HepG2 (cell line): ENCODE measurements at regions not wholly inside any gene's neighbourhood (a gene's known extent, or its start where the extent isn't known, plus 50 kb on each side); places are given as distances from the start of the nearest gene placed in this dataset.

ENCODE experiments used
- ATF7-NPFF ChIP-seq: sonication (generic); formaldehyde crosslinking; IDR thresholded peaks from 2 replicates; pipeline ENCODE4 v1.8.1; 2023; ENCODE audit warnings: mild to moderate bottlenecking, low read depth, missing genetic modification reagents, moderate library complexity
- CBX2 ChIP-seq, 2 experiments: fragments of 200-600 bp in 1 of 2; sonication (generic); formaldehyde crosslinking in 1 of 2; IDR thresholded peaks; 2 replicates each; pipeline versions ENCODE4 v1.7.0 to v1.8.1; 2018 to 2022; ENCODE audit warnings: low read depth in 2 of 2, low read length in 1 of 2, mild to moderate bottlenecking in 1 of 2, missing genetic modification reagents in 1 of 2
- DPF2 ChIP-seq: sonication (generic); formaldehyde crosslinking; IDR thresholded peaks from 2 replicates; pipeline ENCODE4 v1.4.0; 2020; ENCODE audit warnings: mild to moderate bottlenecking, low read depth, missing genetic modification reagents, borderline replicate concordance
- ERF ChIP-seq: IDR thresholded peaks from 2 replicates; pipeline ENCODE4 v1.6.1; 2018; ENCODE audit warnings: missing biosample characterization, missing genetic modification reagents
- FIP1L1 ChIP-seq: fragments of 200-400 bp; formaldehyde crosslinking; IDR thresholded peaks from 2 replicates; pipeline ENCODE4 v1.6.1; 2018; ENCODE audit warnings: low read depth, mild to moderate bottlenecking, low read length, moderate library complexity, borderline replicate concordance; ENCODE audit not compliant: insufficient read depth
- GTF2F1 ChIP-seq: fragments of 150-350 bp; IDR thresholded peaks from 2 replicates; pipeline ENCODE4 v1.6.1; 2014; ENCODE audit warnings: low read length
- KLF16 ChIP-seq, 2 experiments: sonication (generic) in 1 of 2; formaldehyde crosslinking in 1 of 2; IDR thresholded peaks; 2 replicates each; pipeline versions ENCODE4 v1.6.1 to v1.8.0; 2016 to 2023; ENCODE audit warnings: missing genetic modification reagents in 2 of 2, missing compliant biosample characterization in 1 of 2
- NR2F2 ChIP-seq: IDR thresholded peaks from 2 replicates; pipeline ENCODE4 v1.6.1; 2012; ENCODE audit warnings: low read depth, inconsistent platforms, borderline replicate concordance
- PRPF4 ChIP-seq: fragments of 200-400 bp; formaldehyde crosslinking; IDR thresholded peaks from 2 replicates; pipeline ENCODE4 v1.6.1; 2016; ENCODE audit warnings: low read length, low read depth; ENCODE audit not compliant: poor library complexity, severe bottlenecking
- RXRA ChIP-seq: sonication (generic); formaldehyde crosslinking; IDR thresholded peaks from 2 replicates; pipeline ENCODE4 v1.5.1; 2020; ENCODE audit warnings: missing genetic modification reagents
- ZBTB20 ChIP-seq: sonication (generic); formaldehyde crosslinking; IDR thresholded peaks from 2 replicates; pipeline ENCODE4 v1.8.1; 2023; ENCODE audit warnings: missing genetic modification reagents, low read depth, mild to moderate bottlenecking, borderline replicate concordance
- ZNF530 ChIP-seq: sonication (generic); formaldehyde crosslinking; IDR thresholded peaks from 2 replicates; pipeline ENCODE4 v1.5.0; 2020; ENCODE audit warnings: low read depth, mild to moderate bottlenecking, missing genetic modification reagents
- ZNF563 ChIP-seq: sonication (generic); formaldehyde crosslinking; IDR thresholded peaks from 2 replicates; pipeline ENCODE4 v1.8.0; 2022; ENCODE audit warnings: mild to moderate bottlenecking, moderate library complexity, missing genetic modification reagents
- ZNF569 ChIP-seq: sonication (generic); formaldehyde crosslinking; IDR thresholded peaks from 2 replicates; pipeline ENCODE4 v1.5.0; 2020; ENCODE audit warnings: mild to moderate bottlenecking, missing genetic modification reagents, moderate library complexity, borderline replicate concordance
- TF ChIP-seq, protein P1 (sequence below): sonication (generic); formaldehyde crosslinking; IDR thresholded peaks from 2 replicates; pipeline ENCODE4 v1.4.0; 2020; ENCODE audit warnings: mild to moderate bottlenecking, missing genetic modification reagents
- TF ChIP-seq, protein P2 (sequence below): IDR thresholded peaks from 2 replicates; pipeline ENCODE4 v1.6.1; 2016; ENCODE audit warnings: mild to moderate bottlenecking, missing biosample characterization, missing genetic modification reagents
- TF ChIP-seq, protein P3 (sequence below): sonication (generic); formaldehyde crosslinking; IDR thresholded peaks from 2 replicates; pipeline ENCODE4 v1.4.0; 2020; ENCODE audit warnings: missing genetic modification reagents
- TF ChIP-seq, protein P4 (sequence below): sonication (generic); formaldehyde crosslinking; IDR thresholded peaks from 2 replicates; pipeline ENCODE4 v1.8.0; 2022; ENCODE audit warnings: missing genetic modification reagents, mild to moderate bottlenecking, inconsistent platforms, borderline replicate concordance

DNA sequence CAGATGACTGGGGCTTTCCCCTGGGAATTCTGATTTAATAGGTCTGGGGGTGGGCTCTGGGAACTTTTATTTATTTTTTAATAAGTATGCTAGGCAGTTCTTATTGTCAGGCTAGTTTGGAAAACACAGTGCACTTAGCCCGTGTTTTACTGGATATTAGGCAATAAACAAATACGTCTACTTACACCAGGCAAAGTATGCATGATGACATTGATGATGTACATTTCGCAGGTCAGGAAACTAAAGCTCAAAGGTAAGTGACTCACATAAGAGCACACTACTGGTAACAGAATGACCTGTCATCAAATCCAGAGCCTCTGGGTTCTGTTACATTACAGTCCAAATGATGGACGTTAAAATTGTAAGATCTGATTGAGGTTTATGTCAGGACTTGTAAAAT is 144.4 kb upstream of the EXOC2 start (continued):
- TF ChIP-seq, protein P1, sequence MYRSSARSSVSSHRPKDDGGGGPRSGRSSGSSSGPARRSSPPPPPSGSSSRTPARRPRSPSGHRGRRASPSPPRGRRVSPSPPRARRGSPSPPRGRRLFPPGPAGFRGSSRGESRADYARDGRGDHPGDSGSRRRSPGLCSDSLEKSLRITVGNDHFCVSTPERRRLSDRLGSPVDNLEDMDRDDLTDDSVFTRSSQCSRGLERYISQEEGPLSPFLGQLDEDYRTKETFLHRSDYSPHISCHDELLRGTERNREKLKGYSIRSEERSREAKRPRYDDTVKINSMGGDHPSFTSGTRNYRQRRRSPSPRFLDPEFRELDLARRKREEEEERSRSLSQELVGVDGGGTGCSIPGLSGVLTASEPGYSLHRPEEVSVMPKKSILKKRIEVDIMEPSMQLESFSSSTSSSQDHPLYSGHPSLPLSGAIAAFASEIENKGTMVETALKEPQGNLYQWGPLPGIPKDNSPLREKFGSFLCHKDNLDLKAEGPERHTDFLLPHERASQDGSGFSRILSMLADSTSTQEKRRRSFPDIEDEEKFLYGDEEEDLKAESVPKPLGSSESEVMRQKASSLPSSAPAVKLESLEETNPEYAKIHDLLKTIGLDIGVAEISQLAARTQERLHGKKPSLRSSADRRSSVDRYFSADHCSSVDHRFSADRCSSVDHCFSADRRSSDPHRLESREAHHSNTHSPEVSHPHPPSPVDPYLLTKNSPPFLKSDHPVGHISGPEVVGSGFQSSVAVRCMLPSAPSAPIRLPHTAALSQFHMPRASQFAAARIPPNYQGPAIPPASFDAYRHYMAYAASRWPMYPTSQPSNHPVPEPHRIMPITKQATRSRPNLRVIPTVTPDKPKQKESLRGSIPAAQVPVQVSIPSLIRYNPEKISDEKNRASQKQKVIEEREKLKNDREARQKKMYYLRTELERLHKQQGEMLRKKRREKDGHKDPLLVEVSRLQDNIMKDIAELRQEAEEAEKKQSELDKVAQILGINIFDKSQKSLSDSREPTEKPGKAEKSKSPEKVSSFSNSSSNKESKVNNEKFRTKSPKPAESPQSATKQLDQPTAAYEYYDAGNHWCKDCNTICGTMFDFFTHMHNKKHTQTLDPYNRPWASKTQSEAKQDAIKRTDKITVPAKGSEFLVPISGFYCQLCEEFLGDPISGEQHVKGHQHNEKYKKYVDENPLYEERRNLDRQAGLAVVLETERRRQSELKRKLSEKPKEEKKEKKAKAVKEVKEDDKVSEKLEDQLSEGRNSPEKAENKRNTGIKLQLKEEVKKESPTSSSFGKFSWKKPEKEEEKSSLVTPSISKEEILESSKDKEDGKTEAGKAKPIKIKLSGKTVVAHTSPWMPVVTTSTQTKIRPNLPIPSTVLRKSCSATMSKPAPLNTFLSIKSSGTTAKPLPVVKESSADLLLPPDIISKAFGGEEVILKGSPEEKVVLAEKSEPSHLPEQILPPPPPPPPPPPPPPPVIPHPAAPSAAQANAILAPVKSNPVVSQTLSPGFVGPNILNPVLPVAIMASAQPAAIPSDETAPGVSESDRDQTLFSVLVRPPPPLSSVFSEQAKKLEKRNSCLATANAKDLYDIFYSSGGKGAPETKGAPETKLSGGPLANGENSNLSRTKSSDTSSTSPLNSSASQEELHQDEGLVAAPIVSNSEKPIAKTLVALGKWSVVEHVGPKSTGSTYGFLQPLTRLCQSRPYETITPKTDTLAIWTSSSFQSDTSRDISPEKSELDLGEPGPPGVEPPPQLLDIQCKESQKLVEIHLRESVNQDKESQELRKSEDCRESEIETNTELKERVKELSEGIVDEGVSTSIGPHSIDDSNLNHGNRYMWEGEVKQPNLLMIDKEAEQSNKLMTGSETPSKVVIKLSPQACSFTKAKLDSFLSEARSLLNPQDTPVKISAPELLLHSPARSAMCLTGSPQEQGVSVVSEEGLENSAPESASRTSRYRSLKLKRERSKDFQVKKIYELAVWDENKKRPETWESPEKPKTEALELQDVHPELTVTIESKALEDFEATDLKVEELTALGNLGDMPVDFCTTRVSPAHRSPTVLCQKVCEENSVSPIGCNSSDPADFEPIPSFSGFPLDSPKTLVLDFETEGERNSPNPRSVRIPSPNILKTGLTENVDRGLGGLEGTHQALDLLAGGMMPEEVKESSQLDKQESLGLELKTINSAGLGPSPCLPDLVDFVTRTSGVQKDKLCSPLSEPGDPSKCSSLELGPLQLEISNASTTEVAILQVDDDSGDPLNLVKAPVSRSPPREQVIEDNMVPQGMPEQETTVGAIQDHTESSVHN (CRISPR knock-in tag) = no peak
- TF ChIP-seq RXRA (CRISPR knock-in tag) (no peak), ERF (CRISPR knock-in tag) (no peak), KLF16 (CRISPR knock-in tag; IDR thresholded peaks at IDR 0.05) (peak in 1 of 2 experiments; percentile 72; a peak in 2 of 4 replicates), ZBTB20 (CRISPR knock-in tag) (no peak), NR2F2 (no peak), DPF2 (CRISPR knock-in tag) (no peak), ZNF563 (CRISPR knock-in tag) (no peak), CBX2 (IDR thresholded peaks at IDR 0.05; ENCODE audit: low read depth, low read length) (no peak), CBX2 (CRISPR knock-in tag; IDR thresholded peaks at IDR 0.05; ENCODE audit: low read depth) (no peak), ZNF530 (CRISPR knock-in tag) (no peak), GTF2F1 (no peak), ATF7-NPFF (CRISPR knock-in tag) (no peak), FIP1L1 (no peak), ZNF569 (no peak), PRPF4 (no peak)
- TF ChIP-seq, protein P2, sequence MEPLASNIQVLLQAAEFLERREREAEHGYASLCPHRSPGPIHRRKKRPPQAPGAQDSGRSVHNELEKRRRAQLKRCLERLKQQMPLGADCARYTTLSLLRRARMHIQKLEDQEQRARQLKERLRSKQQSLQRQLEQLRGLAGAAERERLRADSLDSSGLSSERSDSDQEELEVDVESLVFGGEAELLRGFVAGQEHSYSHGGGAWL (CRISPR knock-in tag) = no peak
- TF ChIP-seq, protein P3, sequence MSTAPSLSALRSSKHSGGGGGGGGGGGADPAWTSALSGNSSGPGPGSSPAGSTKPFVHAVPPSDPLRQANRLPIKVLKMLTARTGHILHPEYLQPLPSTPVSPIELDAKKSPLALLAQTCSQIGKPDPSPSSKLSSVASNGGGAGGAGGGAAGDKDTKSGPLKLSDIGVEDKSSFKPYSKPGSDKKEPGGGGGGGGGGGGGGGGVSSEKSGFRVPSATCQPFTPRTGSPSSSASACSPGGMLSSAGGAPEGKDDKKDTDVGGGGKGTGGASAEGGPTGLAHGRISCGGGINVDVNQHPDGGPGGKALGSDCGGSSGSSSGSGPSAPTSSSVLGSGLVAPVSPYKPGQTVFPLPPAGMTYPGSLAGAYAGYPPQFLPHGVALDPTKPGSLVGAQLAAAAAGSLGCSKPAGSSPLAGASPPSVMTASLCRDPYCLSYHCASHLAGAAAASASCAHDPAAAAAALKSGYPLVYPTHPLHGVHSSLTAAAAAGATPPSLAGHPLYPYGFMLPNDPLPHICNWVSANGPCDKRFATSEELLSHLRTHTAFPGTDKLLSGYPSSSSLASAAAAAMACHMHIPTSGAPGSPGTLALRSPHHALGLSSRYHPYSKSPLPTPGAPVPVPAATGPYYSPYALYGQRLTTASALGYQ (CRISPR knock-in tag) = no peak
- TF ChIP-seq, protein P4, sequence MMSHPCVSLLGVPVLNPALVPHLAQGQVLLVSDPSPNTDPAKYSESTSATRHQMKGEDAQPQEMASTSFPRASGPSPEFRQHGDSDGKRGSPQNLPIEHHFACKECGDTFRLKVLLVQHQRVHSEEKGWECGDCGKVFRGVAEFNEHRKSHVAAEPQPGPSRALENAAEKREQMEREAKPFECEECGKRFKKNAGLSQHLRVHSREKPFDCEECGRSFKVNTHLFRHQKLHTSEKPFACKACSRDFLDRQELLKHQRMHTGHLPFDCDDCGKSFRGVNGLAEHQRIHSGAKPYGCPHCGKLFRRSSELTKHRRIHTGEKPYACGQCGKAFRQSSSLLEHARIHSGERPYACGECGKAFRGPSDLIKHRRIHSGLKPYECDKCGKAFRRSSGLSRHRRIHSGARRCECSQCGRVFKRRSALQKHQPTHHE (CRISPR knock-in tag) = no peak
